GM18909 (cell line): ENCODE measurements at regions not wholly inside any gene's neighbourhood (a gene's known extent, or its start where the extent isn't known, plus 50 kb on each side); places are given as distances from the start of the nearest gene placed in this dataset.

ENCODE experiments used
- ATAC-seq: cut with Tn5 transposase; IDR thresholded peaks from one replicate; pipeline ENCODE4 v1.9.1; 2021; ENCODE audit warnings: mild to moderate bottlenecking; ENCODE audit not compliant: unreplicated experiment, poor library complexity

DNA sequence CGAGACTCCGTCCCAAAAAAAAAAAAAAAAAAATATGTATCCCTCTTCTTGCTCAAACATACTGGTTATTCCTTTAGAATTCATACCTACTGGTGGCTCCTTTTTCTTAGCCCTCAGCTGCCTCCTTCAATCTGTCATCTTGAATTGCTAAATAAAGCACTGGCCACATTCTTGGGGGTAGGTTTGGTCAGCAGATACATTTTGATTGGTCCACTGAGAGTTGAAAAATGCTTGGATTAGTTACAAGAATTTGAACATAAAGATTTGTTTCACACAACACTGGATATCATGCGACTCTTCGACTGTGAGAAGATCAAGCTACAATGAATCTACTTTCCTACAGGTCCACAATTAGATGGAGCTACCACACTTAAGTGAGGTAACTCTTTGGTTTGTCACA is 906.1 kb upstream of the SLC39A10 start:
- ATAC-seq, result no peak

- ATAC-seq, result no peak
Measured at GRCh38 chr2:194745557-194746146, 911.4 kb upstream of the SLC39A10 start.

DNA sequence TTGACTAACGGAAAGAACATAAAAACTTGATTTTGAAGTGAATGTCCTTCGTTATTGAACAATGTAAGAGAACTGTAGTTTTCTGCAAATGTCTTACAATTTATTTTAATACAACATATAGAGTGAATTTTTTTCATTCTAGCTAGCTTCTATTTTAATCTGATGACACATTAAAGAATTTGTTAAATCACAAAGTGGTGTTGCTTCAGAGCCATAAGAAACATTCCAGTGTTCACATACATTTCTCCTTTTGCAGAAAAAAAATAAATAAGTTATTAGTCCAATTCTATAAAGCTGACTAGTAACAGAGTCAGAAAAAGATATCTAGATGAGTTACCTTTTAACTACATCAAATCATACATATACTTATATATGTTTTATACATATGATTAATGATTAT is 914.3 kb upstream of the SLC39A10 start:
- no peak for ATAC-seq

DNA sequence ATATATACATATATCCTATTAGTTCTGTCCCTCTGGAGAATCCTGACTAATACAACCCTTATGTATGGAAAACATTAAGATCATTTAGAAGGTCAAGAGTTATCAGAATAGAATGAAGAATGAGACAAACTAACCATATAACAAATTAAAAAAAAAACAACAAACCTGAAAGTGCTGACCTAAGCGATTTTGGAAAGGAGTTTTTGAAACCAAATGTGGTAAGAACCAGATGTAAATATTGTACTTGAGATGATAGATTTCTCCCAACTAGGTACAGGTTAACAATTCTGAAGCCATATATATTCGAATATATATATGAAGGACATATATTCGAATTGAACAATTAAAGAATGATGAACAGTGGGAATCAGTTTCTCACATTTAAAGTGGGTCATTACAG is 917.8 kb upstream of the SLC39A10 start:
- ATAC-seq, result no peak

DNA sequence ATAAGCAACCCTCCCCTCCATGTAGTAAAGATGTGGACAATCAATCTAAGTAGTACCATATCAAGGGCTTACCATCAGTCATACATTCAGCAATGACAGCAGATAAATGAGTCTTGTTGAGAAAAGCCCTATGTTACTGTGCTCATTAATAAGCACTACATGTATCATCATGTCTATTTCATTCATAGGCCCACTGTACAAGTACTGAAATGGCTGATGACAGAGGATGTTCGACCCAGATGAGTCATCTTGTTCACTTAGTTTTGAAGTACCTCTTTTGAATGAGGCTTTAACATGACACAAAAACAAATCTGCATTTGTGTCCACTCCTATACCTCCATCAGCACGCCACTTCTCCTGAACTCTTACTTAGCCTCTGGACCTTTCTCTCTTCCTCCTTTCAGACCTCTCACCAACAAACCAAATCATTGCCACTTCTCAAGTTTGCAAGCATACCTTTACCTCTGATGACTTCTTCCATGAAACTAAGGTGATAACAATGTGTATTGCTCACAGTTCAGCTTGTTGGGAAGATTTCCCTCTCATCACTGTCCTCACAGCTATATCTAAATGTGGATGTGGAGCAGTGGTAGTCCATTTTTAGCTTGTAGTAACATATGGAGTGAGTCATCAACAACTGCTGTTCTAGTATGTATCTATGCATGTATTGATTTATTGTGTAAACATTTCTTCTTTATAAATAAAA is 921.0 kb upstream of the SLC39A10 start:
- no peak for ATAC-seq

DNA sequence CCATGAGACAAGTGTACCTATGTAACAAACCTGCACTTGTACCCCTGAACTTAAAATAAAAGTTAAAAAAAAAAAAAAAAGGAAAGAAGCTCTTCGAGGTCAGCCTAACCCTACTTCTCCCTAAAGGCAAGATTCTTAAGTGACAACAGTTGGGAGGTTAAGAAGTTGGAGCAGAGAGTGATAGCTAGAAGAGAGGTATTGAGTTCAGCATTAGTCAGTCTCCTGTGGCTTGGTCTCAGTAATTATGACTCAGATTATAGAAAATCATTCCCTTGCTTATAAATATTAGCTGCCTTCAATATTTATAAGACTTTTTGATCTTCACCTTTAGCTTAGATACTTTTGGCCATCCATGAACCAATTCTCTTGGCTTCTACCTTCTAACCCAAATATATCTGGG is 926.8 kb upstream of the SLC39A10 start:
- no peak for ATAC-seq

- ATAC-seq, result no peak
Measured at GRCh38 chr2:194725169-194725568, 931.9 kb upstream of the SLC39A10 start.

- no peak for ATAC-seq
Measured at GRCh38 chr2:194723446-194723845, 933.6 kb upstream of the SLC39A10 start.

- no peak for ATAC-seq
Measured at GRCh38 chr2:194721227-194721626, 935.8 kb upstream of the SLC39A10 start.

GRCh38 chr2:194720462-194720861 is 936.6 kb upstream of the SLC39A10 start:
- ATAC-seq, result no peak

DNA sequence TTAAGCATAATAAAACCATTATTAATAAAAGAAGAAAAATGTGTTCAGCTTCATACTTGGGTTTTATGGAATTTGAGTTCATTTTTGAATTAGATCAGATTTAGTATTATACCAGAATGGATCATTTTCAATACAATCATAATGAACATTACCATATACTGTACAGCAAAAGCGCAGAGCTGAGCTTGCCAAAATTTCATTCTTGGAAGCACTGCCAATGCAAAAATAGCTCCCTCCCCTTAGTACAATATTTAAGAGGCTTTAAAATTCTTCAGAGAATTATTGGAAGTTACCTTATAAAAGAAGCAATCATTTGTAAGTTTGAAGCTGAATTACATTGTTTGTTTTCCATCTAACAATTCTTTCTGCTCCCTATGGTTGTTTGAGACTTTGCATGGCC is 938.1 kb upstream of the SLC39A10 start:
- ATAC-seq, result no peak

DNA sequence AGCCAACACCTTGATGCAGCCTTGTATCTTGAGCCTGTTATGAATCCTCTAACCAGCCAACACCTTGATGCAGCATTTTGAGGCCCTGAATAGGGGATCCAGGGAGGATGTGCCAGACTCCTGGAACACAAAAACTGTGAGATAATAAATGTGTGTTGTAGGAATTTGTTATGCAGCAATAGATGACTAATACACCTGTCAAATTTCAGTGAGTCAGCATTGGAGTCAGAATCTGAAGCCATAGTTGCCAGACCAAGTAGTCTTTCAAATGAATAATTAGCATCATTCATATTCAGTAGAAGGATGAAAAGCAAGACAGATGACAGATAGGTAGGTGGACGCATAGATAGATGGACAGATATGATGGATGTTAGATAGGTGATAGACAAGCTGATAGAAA is 942.5 kb upstream of the SLC39A10 start:
- no peak for ATAC-seq

GRCh38 chr2:194709840-194710239 is 947.2 kb upstream of the SLC39A10 start:
- ATAC-seq, result no peak

GRCh38 chr2:194706179-194706578 is 950.8 kb upstream of the SLC39A10 start:
- ATAC-seq, result no peak

DNA sequence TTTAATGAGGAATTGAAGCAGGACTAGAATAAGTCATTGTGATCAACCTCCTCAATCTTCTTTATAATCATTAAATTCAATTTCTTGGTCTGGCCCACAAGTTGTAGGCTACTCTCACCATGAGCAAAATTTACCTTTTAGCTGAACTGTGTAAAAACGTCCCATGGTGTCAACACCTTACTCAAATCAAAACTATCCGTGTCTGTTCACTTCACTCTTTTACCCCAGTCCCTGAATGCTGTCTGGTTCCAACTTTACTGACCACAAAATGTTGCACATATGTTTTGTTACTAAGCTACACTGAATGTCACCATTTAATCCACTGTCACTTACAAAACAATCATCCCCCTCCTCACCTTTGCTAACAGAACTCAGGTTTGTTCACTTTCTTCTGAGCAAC is 951.6 kb upstream of the SLC39A10 start:
- no peak for ATAC-seq

DNA sequence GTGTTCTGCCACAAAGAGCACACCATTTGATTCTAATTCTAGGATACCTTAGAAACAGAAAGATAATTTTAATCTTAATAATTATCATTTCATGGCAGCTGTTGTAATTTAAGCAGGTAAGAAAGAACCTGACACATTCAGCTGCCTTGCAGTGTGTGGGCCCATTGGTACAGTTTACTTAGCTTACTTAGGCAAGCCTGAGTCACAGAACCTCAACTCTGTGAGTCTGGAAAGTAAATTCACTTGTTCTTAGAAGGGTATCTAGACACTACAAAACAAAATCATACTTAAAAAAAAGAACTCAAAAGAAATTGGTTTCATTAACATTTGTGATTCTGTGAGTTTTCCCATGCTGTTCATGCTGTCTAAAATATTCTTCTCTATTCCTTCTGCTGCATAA is 956.3 kb upstream of the SLC39A10 start:
- ATAC-seq, result no peak

- ATAC-seq, result no peak
Measured at GRCh38 chr2:194700116-194700515, 956.9 kb upstream of the SLC39A10 start.

- no peak for ATAC-seq
Measured at GRCh38 chr2:194698012-194698411, 959.0 kb upstream of the SLC39A10 start.

DNA sequence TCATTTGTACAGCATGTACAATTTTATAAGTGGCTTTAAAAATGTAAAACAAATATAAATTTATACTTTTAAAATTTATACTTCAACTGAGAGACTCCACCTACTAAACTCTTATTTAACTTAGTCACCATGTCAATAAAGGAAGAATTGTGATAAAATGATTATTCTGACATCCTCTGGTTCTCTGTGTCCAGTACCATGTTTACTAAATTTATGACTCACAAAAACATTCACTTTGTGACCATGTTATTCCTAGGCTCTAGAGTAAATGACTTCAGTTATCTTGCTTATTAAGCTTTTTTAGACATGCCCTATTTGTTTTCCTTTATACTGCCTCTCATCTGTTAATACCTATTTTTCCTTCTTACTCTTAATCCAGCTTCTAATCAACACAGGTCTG is 959.6 kb upstream of the SLC39A10 start:
- ATAC-seq, result no peak

- ATAC-seq, result no peak
Measured at GRCh38 chr2:194696690-194697089, 960.3 kb upstream of the SLC39A10 start.

DNA sequence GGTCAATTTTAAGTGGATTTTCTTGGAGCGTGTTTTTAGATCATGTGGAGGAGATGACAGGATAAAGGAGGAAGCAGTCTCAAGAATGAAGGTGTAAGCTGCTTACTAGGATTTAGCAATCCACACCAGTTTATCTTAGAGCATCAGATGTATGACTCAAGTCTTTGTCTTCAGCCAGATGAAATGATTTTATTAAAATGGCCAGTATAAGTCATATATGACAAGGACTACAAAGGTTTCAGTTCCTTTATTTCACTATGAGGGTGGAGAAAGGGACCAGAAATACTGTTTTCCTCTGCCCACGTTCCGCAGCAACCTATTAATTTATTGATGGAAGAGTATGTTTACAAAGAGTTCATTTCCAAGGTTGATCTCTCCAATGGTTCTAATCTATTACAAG is 970.5 kb upstream of the SLC39A10 start:
- no peak for ATAC-seq

- ATAC-seq, result no peak
Measured at GRCh38 chr2:194674043-194674442, 983.0 kb upstream of the SLC39A10 start.
